ENCODE measurements at regions not wholly inside any gene's neighbourhood (a gene's known extent, or its start where the extent isn't known, plus 50 kb on each side); places are given as distances from the start of the nearest gene placed in this dataset.
"Not testable (repeated sequence)": the region's sequence is repeated elsewhere in the genome, so short reads cannot be mapped to it uniquely, and the experiment has no call there.

- TF ChIP-seq EZH2 (IDR thresholded peaks at IDR 0.05; ENCODE audit: low read length, missing control alignments) (no peak), CTCF (conservative IDR thresholded peaks at IDR 0.05 in 1 of 2, IDR thresholded peaks at IDR 0.05 in 1 of 2; ENCODE audit: low read depth in 1 of 2, low read length in 2 of 2) (no peak)
- no peaks in the 10 kb centered on the region for H3K27me3 ChIP-seq (ENCODE audit: control insufficient read depth, insufficient read depth, low read length)
- H3K9ac ChIP-seq (ENCODE audit: insufficient read depth, low read length): no peak overlapping the region
- DNase-seq (ENCODE audit: low read depth in 2 of 2): peak; percentile 15 to 27
- no peaks in the 10 kb centered on the region for H3K9me3 ChIP-seq (ENCODE audit: control insufficient read depth, insufficient read depth, low read depth, low read length)
- H3K4me3 ChIP-seq (replicated peaks in 1 of 4; ENCODE audit: control extremely low read depth in 1 of 4, insufficient read depth in 1 of 4, low read depth in 3 of 4, low read length in 4 of 4): no peak overlapping the region
- no peak overlapping the region for H3K27ac ChIP-seq (ENCODE audit: insufficient read depth, low read length)
- H4K20me1 ChIP-seq (ENCODE audit: control insufficient read depth, extremely low read depth, insufficient read depth, low read length): no peaks in the 10 kb centered on the region
- H2AFZ ChIP-seq (ENCODE audit: low read length): no peak overlapping the region
- no peaks in the 10 kb centered on the region for H3K36me3 ChIP-seq (ENCODE audit: control insufficient read depth, insufficient read depth, low read length)
- no peak overlapping the region for H3K4me2 ChIP-seq (ENCODE audit: extremely low read depth, insufficient read depth, low read length)
- H3K4me1 ChIP-seq (ENCODE audit: control insufficient read depth, extremely low read depth, insufficient read depth, low read length): peaks cover 5% of the 10 kb centered on the region
- H3K79me2 ChIP-seq (ENCODE audit: control insufficient read depth, insufficient read depth, low read length): no peaks in the 10 kb centered on the region
These were observed 156.6 kb upstream of the ARSJ start for GRCh38 chr4:114136069-114136468.

DNA sequence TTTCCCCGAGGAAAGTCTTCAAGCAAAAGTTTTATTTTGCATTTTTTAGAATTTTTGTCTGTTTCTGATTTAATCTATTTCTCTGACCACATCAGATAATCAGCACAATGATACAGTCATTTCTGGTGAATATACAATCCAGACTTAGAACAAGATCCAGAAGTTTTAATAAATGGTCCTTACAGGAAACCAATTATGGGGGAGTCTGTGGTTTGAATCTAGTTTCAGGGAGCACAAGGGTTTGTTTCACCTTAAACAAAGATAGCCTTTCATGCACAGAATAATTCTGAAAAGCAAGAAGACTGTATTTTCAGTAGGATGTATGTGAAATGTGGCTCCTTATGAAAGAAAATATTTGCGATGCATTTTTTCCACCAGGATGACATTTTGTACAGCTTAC lies 158.5 kb upstream of the ARSJ start:
- no peak overlapping the region for H3K4me3 ChIP-seq (replicated peaks in 1 of 4; ENCODE audit: control extremely low read depth in 1 of 4, insufficient read depth in 1 of 4, low read depth in 3 of 4, low read length in 4 of 4)
- no peaks in the 10 kb centered on the region for H3K9me3 ChIP-seq (ENCODE audit: control insufficient read depth, insufficient read depth, low read depth, low read length)
- peaks cover 5% of the 10 kb centered on the region for H3K4me1 ChIP-seq (ENCODE audit: control insufficient read depth, extremely low read depth, insufficient read depth, low read length)
- DNase-seq (ENCODE audit: low read depth in 2 of 2): no peak
- no peak overlapping the region for H3K27ac ChIP-seq (ENCODE audit: insufficient read depth, low read length)
- H2AFZ ChIP-seq (ENCODE audit: low read length): no peak overlapping the region
- no peaks in the 10 kb centered on the region for H4K20me1 ChIP-seq (ENCODE audit: control insufficient read depth, extremely low read depth, insufficient read depth, low read length)
- H3K36me3 ChIP-seq (ENCODE audit: control insufficient read depth, insufficient read depth, low read length): no peaks in the 10 kb centered on the region
- H3K27me3 ChIP-seq (ENCODE audit: control insufficient read depth, insufficient read depth, low read length): no peaks in the 10 kb centered on the region
- no peak overlapping the region for H3K9ac ChIP-seq (ENCODE audit: insufficient read depth, low read length)
- TF ChIP-seq EZH2 (IDR thresholded peaks at IDR 0.05; ENCODE audit: low read length, missing control alignments) (no peak), CTCF (conservative IDR thresholded peaks at IDR 0.05 in 1 of 2, IDR thresholded peaks at IDR 0.05 in 1 of 2; ENCODE audit: low read depth in 1 of 2, low read length in 2 of 2) (no peak)
- H3K79me2 ChIP-seq (ENCODE audit: control insufficient read depth, insufficient read depth, low read length): no peaks in the 10 kb centered on the region
- H3K4me2 ChIP-seq (ENCODE audit: extremely low read depth, insufficient read depth, low read length): no peak overlapping the region

- Histone ChIP-seq H3K27me3 (ENCODE audit: control insufficient read depth, insufficient read depth, low read length) (no peaks in the 10 kb centered on the region), H3K9ac (ENCODE audit: insufficient read depth, low read length) (no peak overlapping the region), H2AFZ (ENCODE audit: low read length) (no peak overlapping the region), H3K79me2 (ENCODE audit: control insufficient read depth, insufficient read depth, low read length) (no peaks in the 10 kb centered on the region), H3K27ac (ENCODE audit: insufficient read depth, low read length) (no peak overlapping the region), H3K36me3 (ENCODE audit: control insufficient read depth, insufficient read depth, low read length) (no peaks in the 10 kb centered on the region), H3K4me1 (ENCODE audit: control insufficient read depth, extremely low read depth, insufficient read depth, low read length) (no peaks in the 10 kb centered on the region), H4K20me1 (ENCODE audit: control insufficient read depth, extremely low read depth, insufficient read depth, low read length) (no peaks in the 10 kb centered on the region), H3K9me3 (ENCODE audit: control insufficient read depth, insufficient read depth, low read depth, low read length) (no peaks in the 10 kb centered on the region), H3K4me3 (replicated peaks in 1 of 4; ENCODE audit: control extremely low read depth in 1 of 4, insufficient read depth in 1 of 4, low read depth in 3 of 4, low read length in 4 of 4) (no peak overlapping the region), H3K4me2 (ENCODE audit: extremely low read depth, insufficient read depth, low read length) (no peak overlapping the region)
- TF ChIP-seq EZH2 (IDR thresholded peaks at IDR 0.05; ENCODE audit: low read length, missing control alignments) (no peak), CTCF (conservative IDR thresholded peaks at IDR 0.05 in 1 of 2, IDR thresholded peaks at IDR 0.05 in 1 of 2; ENCODE audit: low read depth in 1 of 2, low read length in 2 of 2) (no peak)
- DNase-seq (ENCODE audit: low read depth in 2 of 2): no peak
These were observed 167.6 kb upstream of the ARSJ start for GRCh38 chr4:114146947-114147618.

- not testable (repeated sequence) for H2AFZ ChIP-seq (ENCODE audit: low read length); DNase-seq (ENCODE audit: low read depth in 2 of 2); H3K27ac ChIP-seq (ENCODE audit: insufficient read depth, low read length); H3K9ac ChIP-seq (ENCODE audit: insufficient read depth, low read length); H3K36me3 ChIP-seq (ENCODE audit: control insufficient read depth, insufficient read depth, low read length); H4K20me1 ChIP-seq (ENCODE audit: control insufficient read depth, extremely low read depth, insufficient read depth, low read length); H3K9me3 ChIP-seq (ENCODE audit: control insufficient read depth, insufficient read depth, low read depth, low read length); H3K4me3 ChIP-seq (replicated peaks in 1 of 4; ENCODE audit: control extremely low read depth in 1 of 4, insufficient read depth in 1 of 4, low read depth in 3 of 4, low read length in 4 of 4); H3K4me2 ChIP-seq (ENCODE audit: extremely low read depth, insufficient read depth, low read length); H3K79me2 ChIP-seq (ENCODE audit: control insufficient read depth, insufficient read depth, low read length); H3K4me1 ChIP-seq (ENCODE audit: control insufficient read depth, extremely low read depth, insufficient read depth, low read length); H3K27me3 ChIP-seq (ENCODE audit: control insufficient read depth, insufficient read depth, low read length)
These were observed 168.3 kb upstream of the ARSJ start for GRCh38 chr4:114147619-114148208.

Measured in fibroblast of lung (primary cell).